ENCODE measurements at regions not wholly inside any gene's neighbourhood (a gene's known extent, or its start where the extent isn't known, plus 50 kb on each side); places are given as distances from the start of the nearest gene placed in this dataset.

- H3K27me3 ChIP-seq (ENCODE audit: control insufficient read depth in 2 of 2, insufficient read depth in 1 of 2, low read length in 1 of 2) = no peaks in the 10 kb centered on the region
- no peak for DNase-seq (ENCODE audit: low read depth in 6 of 9, low spot score in 9 of 9)
- H3K36me3 ChIP-seq (ENCODE audit: control insufficient read depth in 2 of 2, insufficient read depth in 2 of 2, low read length in 1 of 2) = no peaks in the 10 kb centered on the region
- no peaks in the 10 kb centered on the region for H3K4me1 ChIP-seq (ENCODE audit: control insufficient read depth in 2 of 2, insufficient read depth in 2 of 2, low read length in 2 of 2)
- H3K9me3 ChIP-seq (ENCODE audit: control insufficient read depth in 2 of 2, insufficient read depth in 1 of 2, low read length in 1 of 2) = no peaks in the 10 kb centered on the region
- H3K4me3 ChIP-seq (ENCODE audit: low read length in 2 of 2) = no peak overlapping the region
- H3K27ac ChIP-seq (ENCODE audit: low read depth in 1 of 2, low read length in 1 of 2) = no peak overlapping the region
These were observed 556.0 kb upstream of the CXADR start for GRCh38 chr21:16956824-16957223.

GRCh38 chr21:16965424-16965823 is 547.4 kb upstream of the CXADR start:
- Histone ChIP-seq H3K4me1 (ENCODE audit: control insufficient read depth in 2 of 2, insufficient read depth in 2 of 2, low read length in 2 of 2) (no peaks in the 10 kb centered on the region), H3K27ac (ENCODE audit: low read depth in 1 of 2, low read length in 1 of 2) (no peak overlapping the region)

DNA sequence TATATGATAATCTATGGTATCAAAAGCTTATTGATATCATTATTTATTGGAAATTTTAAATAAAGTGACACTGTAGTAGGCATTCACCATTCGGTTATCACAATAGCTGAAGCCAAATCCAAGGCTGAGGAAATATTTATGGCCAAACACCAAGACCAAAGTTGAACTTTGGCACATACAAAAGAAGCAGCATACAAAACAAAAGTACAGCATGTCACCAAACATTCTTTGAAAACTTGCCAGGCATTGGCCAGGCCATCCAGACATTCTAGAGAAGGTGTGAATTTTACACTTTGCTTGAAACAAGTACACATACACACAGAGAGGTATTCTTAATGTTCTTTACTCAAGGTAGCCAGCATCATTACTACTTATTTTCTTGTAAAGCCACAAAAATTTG is 544.4 kb upstream of the CXADR start:
- no peak overlapping the region for H3K27ac ChIP-seq (ENCODE audit: low read depth in 1 of 2, low read length in 1 of 2)
- H3K9me3 ChIP-seq (ENCODE audit: control insufficient read depth in 2 of 2, insufficient read depth in 1 of 2, low read length in 1 of 2) = peaks cover 4 to 9% of the 10 kb centered on the region in 2 donors
- no peak overlapping the region for H3K4me3 ChIP-seq (ENCODE audit: low read length in 2 of 2)
- 95% methylated on average over 1 of the region's 1 CpG for WGBS
- no peaks in the 10 kb centered on the region for H3K27me3 ChIP-seq (ENCODE audit: control insufficient read depth in 2 of 2, insufficient read depth in 1 of 2, low read length in 1 of 2)
- no peak for DNase-seq (ENCODE audit: low read depth in 6 of 9, low spot score in 9 of 9)
- H3K36me3 ChIP-seq (ENCODE audit: control insufficient read depth in 2 of 2, insufficient read depth in 2 of 2, low read length in 1 of 2) = no peaks in the 10 kb centered on the region
- no peaks in the 10 kb centered on the region for H3K4me1 ChIP-seq (ENCODE audit: control insufficient read depth in 2 of 2, insufficient read depth in 2 of 2, low read length in 2 of 2)

More at GRCh38 chr21:16965424-16965823, 547.4 kb upstream of the CXADR start:
- Histone ChIP-seq H3K36me3 (ENCODE audit: control insufficient read depth in 2 of 2, insufficient read depth in 2 of 2, low read length in 1 of 2) (no peaks in the 10 kb centered on the region), H3K9me3 (ENCODE audit: control insufficient read depth in 2 of 2, insufficient read depth in 1 of 2, low read length in 1 of 2) (peaks cover 4 to 9% of the 10 kb centered on the region in 2 donors), H3K27me3 (ENCODE audit: control insufficient read depth in 2 of 2, insufficient read depth in 1 of 2, low read length in 1 of 2) (no peaks in the 10 kb centered on the region), H3K4me3 (ENCODE audit: low read length in 2 of 2) (no peak overlapping the region)
- no peak for DNase-seq (ENCODE audit: low read depth in 6 of 9, low spot score in 9 of 9)

DNA sequence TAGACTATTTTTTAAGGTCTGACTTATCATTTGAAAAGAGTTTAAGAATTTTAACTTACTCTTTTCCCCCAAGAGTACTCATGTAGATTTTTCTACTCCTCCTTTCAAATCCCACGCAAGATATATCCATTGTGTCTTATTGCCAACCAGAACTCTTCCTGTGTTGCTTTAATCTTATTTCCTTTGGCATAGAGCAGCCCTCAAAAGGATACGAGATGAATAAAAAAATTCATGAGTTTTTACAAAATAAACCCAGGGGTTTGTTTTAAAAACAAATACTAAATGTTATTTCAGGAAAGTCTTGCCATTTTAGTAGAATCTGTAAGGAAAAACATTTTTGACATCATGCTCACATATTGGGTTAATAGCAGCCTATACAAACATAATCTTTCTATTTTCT is 543.2 kb upstream of the CXADR start:
- Histone ChIP-seq H3K27ac (ENCODE audit: low read depth in 1 of 2, low read length in 1 of 2) (no peak overlapping the region), H3K36me3 (ENCODE audit: control insufficient read depth in 2 of 2, insufficient read depth in 2 of 2, low read length in 1 of 2) (no peaks in the 10 kb centered on the region), H3K4me1 (ENCODE audit: control insufficient read depth in 2 of 2, insufficient read depth in 2 of 2, low read length in 2 of 2) (no peaks in the 10 kb centered on the region), H3K9me3 (ENCODE audit: control insufficient read depth in 2 of 2, insufficient read depth in 1 of 2, low read length in 1 of 2) (peaks cover 2 to 9% of the 10 kb centered on the region in 2 donors), H3K27me3 (ENCODE audit: control insufficient read depth in 2 of 2, insufficient read depth in 1 of 2, low read length in 1 of 2) (no peaks in the 10 kb centered on the region), H3K4me3 (ENCODE audit: low read length in 2 of 2) (no peak overlapping the region)
- DNase-seq (ENCODE audit: low read depth in 6 of 9, low spot score in 9 of 9) = no peak
- 50% methylated on average over 2 of the region's 2 CpGs for WGBS

GRCh38 chr21:16974060-16974459 is 538.8 kb upstream of the CXADR start:
- Histone ChIP-seq H3K36me3 (ENCODE audit: control insufficient read depth in 2 of 2, insufficient read depth in 2 of 2, low read length in 1 of 2) (no peaks in the 10 kb centered on the region), H3K4me1 (ENCODE audit: control insufficient read depth in 2 of 2, insufficient read depth in 2 of 2, low read length in 2 of 2) (no peaks in the 10 kb centered on the region), H3K4me3 (ENCODE audit: low read length in 2 of 2) (no peak overlapping the region), H3K27me3 (ENCODE audit: control insufficient read depth in 2 of 2, insufficient read depth in 1 of 2, low read length in 1 of 2) (no peaks in the 10 kb centered on the region), H3K27ac (ENCODE audit: low read depth in 1 of 2, low read length in 1 of 2) (no peak overlapping the region), H3K9me3 (ENCODE audit: control insufficient read depth in 2 of 2, insufficient read depth in 1 of 2, low read length in 1 of 2) (no peaks in the 10 kb centered on the region)
- WGBS = 96% methylated on average over 8 of the region's 8 CpGs
- no peak for DNase-seq (ENCODE audit: low read depth in 6 of 9, low spot score in 9 of 9)

GRCh38 chr21:16976193-16976592 is 536.6 kb upstream of the CXADR start:
- Histone ChIP-seq H3K36me3 (ENCODE audit: control insufficient read depth in 2 of 2, insufficient read depth in 2 of 2, low read length in 1 of 2) (no peaks in the 10 kb centered on the region), H3K4me3 (ENCODE audit: low read length in 2 of 2) (no peak overlapping the region), H3K9me3 (ENCODE audit: control insufficient read depth in 2 of 2, insufficient read depth in 1 of 2, low read length in 1 of 2) (no peaks in the 10 kb centered on the region), H3K27me3 (ENCODE audit: control insufficient read depth in 2 of 2, insufficient read depth in 1 of 2, low read length in 1 of 2) (no peaks in the 10 kb centered on the region), H3K27ac (ENCODE audit: low read depth in 1 of 2, low read length in 1 of 2) (no peak overlapping the region), H3K4me1 (ENCODE audit: control insufficient read depth in 2 of 2, insufficient read depth in 2 of 2, low read length in 2 of 2) (no peaks in the 10 kb centered on the region)
- 42% methylated on average over 2 of the region's 2 CpGs for WGBS
- DNase-seq (ENCODE audit: low read depth in 6 of 9, low spot score in 9 of 9) = no peak

DNA sequence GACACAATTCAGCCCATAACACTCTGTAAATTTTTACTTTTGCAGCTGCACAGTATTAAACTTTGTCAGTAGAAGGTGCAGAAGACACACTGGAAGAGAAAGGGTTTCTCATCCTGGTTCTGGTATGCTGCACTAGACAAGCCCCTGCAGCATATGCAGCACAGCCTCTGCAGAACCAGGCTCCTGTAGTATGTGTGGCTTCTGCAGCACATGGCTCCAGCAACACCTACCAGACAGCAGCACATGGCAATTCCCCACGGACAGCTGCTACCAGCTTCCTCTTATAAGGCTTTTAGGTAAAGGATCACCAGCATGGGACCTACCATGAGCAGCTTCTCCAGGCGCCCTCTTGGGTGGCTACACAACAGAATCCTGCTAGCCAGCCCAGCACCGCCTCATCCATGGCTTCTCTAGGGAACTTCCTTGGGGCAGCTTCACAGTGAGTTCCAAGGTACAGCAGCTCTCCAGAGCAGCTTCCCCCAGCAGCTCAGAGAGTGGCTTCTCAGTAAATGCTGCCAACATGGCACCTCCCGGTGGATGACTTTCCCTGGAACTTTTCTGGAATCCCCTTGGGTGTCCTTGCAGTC is 534.4 kb upstream of the CXADR start:
- no peaks in the 10 kb centered on the region for H3K4me1 ChIP-seq (ENCODE audit: control insufficient read depth in 2 of 2, insufficient read depth in 2 of 2, low read length in 2 of 2)
- H3K4me3 ChIP-seq (ENCODE audit: low read length in 2 of 2) = no peak overlapping the region
- H3K9me3 ChIP-seq (ENCODE audit: control insufficient read depth in 2 of 2, insufficient read depth in 1 of 2, low read length in 1 of 2) = no peaks in the 10 kb centered on the region
- 86% methylated on average over 4 of the region's 4 CpGs for WGBS
- DNase-seq (ENCODE audit: low read depth in 6 of 9, low spot score in 9 of 9) = no peak
- H3K27ac ChIP-seq (ENCODE audit: low read depth in 1 of 2, low read length in 1 of 2) = no peak overlapping the region
- no peaks in the 10 kb centered on the region for H3K27me3 ChIP-seq (ENCODE audit: control insufficient read depth in 2 of 2, insufficient read depth in 1 of 2, low read length in 1 of 2)
- no peaks in the 10 kb centered on the region for H3K36me3 ChIP-seq (ENCODE audit: control insufficient read depth in 2 of 2, insufficient read depth in 2 of 2, low read length in 1 of 2)

- Histone ChIP-seq H3K36me3 (ENCODE audit: control insufficient read depth in 2 of 2, insufficient read depth in 2 of 2, low read length in 1 of 2) (no peaks in the 10 kb centered on the region), H3K4me1 (ENCODE audit: control insufficient read depth in 2 of 2, insufficient read depth in 2 of 2, low read length in 2 of 2) (no peaks in the 10 kb centered on the region), H3K9me3 (ENCODE audit: control insufficient read depth in 2 of 2, insufficient read depth in 1 of 2, low read length in 1 of 2) (no peaks in the 10 kb centered on the region), H3K27ac (ENCODE audit: low read depth in 1 of 2, low read length in 1 of 2) (no peak overlapping the region), H3K27me3 (ENCODE audit: control insufficient read depth in 2 of 2, insufficient read depth in 1 of 2, low read length in 1 of 2) (no peaks in the 10 kb centered on the region), H3K4me3 (ENCODE audit: low read length in 2 of 2) (no peak overlapping the region)
- 91% methylated on average over 3 of the region's 3 CpGs for WGBS
- no peak for DNase-seq (ENCODE audit: low read depth in 6 of 9, low spot score in 9 of 9)
These were observed 533.3 kb upstream of the CXADR start for GRCh38 chr21:16979574-16979973.

GRCh38 chr21:16983420-16983819 is 529.4 kb upstream of the CXADR start:
- DNase-seq (ENCODE audit: low read depth in 6 of 9, low spot score in 9 of 9) = no peak
- Histone ChIP-seq H3K27me3 (ENCODE audit: control insufficient read depth in 2 of 2, insufficient read depth in 1 of 2, low read length in 1 of 2) (no peaks in the 10 kb centered on the region), H3K36me3 (ENCODE audit: control insufficient read depth in 2 of 2, insufficient read depth in 2 of 2, low read length in 1 of 2) (no peaks in the 10 kb centered on the region), H3K4me3 (ENCODE audit: low read length in 2 of 2) (no peak overlapping the region), H3K27ac (ENCODE audit: low read depth in 1 of 2, low read length in 1 of 2) (no peak overlapping the region), H3K4me1 (ENCODE audit: control insufficient read depth in 2 of 2, insufficient read depth in 2 of 2, low read length in 2 of 2) (no peaks in the 10 kb centered on the region), H3K9me3 (ENCODE audit: control insufficient read depth in 2 of 2, insufficient read depth in 1 of 2, low read length in 1 of 2) (no peaks in the 10 kb centered on the region)

GRCh38 chr21:16992448-16992847 is 520.4 kb upstream of the CXADR start:
- 92% methylated on average over 3 of the region's 3 CpGs for WGBS

More at GRCh38 chr21:16992448-16992847, 520.4 kb upstream of the CXADR start:
- Histone ChIP-seq H3K27ac (ENCODE audit: low read depth in 1 of 2, low read length in 1 of 2) (no peak overlapping the region), H3K36me3 (ENCODE audit: control insufficient read depth in 2 of 2, insufficient read depth in 2 of 2, low read length in 1 of 2) (no peaks in the 10 kb centered on the region), H3K4me3 (ENCODE audit: low read length in 2 of 2) (no peak overlapping the region), H3K27me3 (ENCODE audit: control insufficient read depth in 2 of 2, insufficient read depth in 1 of 2, low read length in 1 of 2) (no peaks in the 10 kb centered on the region), H3K4me1 (ENCODE audit: control insufficient read depth in 2 of 2, insufficient read depth in 2 of 2, low read length in 2 of 2) (no peaks in the 10 kb centered on the region), H3K9me3 (ENCODE audit: control insufficient read depth in 2 of 2, insufficient read depth in 1 of 2, low read length in 1 of 2) (no peaks in the 10 kb centered on the region)
- no peak for DNase-seq (ENCODE audit: low read depth in 6 of 9, low spot score in 9 of 9)
